ENCODE measurements at regions not wholly inside any gene's neighbourhood (a gene's known extent, or its start where the extent isn't known, plus 50 kb on each side); places are given as distances from the start of the nearest gene placed in this dataset.

DNA sequence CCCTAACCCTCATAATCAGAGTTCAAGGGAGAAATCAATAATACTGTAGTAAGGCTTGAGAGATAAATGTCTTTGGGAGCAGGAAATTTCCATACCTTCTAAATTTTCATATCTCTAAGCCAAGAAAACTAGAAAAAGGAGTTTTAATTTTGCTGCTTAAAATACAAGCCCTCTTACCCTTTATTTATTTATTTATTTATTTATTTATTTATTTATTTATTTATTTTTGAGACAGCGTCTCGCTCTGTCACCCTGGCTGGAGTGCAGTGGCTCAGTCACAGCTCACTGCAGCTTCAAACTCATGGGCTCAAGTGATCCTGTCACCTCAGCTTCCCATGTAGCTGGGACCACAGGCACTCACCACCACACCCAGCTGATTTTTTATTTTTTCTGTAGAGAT lies 69.0 kb upstream of the GNAO1 start (continued):
- TF ChIP-seq, protein P1, sequence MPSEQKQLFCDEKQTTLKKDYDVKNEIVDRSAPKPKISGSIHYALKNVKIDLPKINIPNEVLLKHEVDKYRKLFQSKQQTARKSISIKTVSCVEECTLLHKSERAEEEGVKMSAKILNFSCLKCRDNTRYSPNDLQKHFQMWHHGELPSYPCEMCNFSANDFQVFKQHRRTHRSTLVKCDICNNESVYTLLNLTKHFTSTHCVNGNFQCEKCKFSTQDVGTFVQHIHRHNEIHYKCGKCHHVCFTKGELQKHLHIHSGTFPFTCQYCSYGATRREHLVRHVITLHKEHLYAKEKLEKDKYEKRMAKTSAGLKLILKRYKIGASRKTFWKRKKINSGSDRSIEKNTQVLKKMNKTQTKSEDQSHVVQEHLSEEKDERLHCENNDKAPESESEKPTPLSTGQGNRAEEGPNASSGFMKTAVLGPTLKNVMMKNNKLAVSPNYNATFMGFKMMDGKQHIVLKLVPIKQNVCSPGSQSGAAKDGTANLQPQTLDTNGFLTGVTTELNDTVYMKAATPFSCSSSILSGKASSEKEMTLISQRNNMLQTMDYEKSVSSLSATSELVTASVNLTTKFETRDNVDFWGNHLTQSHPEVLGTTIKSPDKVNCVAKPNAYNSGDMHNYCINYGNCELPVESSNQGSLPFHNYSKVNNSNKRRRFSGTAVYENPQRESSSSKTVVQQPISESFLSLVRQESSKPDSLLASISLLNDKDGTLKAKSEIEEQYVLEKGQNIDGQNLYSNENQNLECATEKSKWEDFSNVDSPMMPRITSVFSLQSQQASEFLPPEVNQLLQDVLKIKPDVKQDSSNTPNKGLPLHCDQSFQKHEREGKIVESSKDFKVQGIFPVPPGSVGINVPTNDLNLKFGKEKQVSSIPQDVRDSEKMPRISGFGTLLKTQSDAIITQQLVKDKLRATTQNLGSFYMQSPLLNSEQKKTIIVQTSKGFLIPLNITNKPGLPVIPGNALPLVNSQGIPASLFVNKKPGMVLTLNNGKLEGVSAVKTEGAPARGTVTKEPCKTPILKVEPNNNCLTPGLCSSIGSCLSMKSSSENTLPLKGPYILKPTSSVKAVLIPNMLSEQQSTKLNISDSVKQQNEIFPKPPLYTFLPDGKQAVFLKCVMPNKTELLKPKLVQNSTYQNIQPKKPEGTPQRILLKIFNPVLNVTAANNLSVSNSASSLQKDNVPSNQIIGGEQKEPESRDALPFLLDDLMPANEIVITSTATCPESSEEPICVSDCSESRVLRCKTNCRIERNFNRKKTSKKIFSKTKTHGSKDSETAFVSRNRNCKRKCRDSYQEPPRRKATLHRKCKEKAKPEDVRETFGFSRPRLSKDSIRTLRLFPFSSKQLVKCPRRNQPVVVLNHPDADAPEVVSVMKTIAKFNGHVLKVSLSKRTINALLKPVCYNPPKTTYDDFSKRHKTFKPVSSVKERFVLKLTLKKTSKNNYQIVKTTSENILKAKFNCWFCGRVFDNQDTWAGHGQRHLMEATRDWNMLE (tag by site-specific recombination; conservative IDR thresholded peaks at IDR 0.05; ENCODE audit: low read depth): peak; percentile 85
- peak; percentile 80; the same call in 1 of the 2 replicates for TF ChIP-seq ZNF140 (tag by site-specific recombination; IDR thresholded peaks at IDR 0.05)
- no peak for TF ChIP-seq ZNF791 (tag by site-specific recombination; IDR thresholded peaks at IDR 0.05)
- peak; percentile 69; the same call in 1 of the 2 replicates for TF ChIP-seq ZNF266 (tag by site-specific recombination; IDR thresholded peaks at IDR 0.05; ENCODE audit: low read depth)
- peak; percentile 61; the same call in 1 of the 2 replicates for TF ChIP-seq ZBTB21 (tag by site-specific recombination; IDR thresholded peaks at IDR 0.05)
- no peak for TF ChIP-seq SALL2 (tag by site-specific recombination; IDR thresholded peaks at IDR 0.05; ENCODE audit: borderline replicate concordance)
- TF ChIP-seq ZNF654 (tag by site-specific recombination; IDR thresholded peaks at IDR 0.05; ENCODE audit: low read depth): peak; percentile 15; the same call in 1 of the 2 replicates

DNA sequence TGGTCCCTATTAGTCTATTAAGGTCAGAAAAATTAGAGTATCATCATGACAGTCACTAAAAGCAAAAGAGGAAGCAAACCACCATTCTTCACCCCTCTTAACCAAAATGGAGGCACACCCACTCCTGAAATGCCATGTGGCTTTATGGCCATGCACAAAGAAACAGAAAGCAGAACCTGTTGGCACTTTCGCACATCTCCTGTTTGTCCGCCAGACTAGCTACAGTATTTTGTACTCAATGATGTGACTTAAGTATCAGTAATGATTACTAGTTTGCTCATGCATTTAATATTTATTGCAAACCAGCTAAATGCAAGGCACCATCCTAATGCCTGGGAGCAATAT lies 70.2 kb upstream of the GNAO1 start:
- CTCF ChIA-PET: no interaction called here
- Histone ChIP-seq H3K4me3 (ENCODE audit: low read depth, low read length) (no peak overlapping the region), H3K36me3 (ENCODE audit: control insufficient read depth in 2 of 2, insufficient read depth in 1 of 2, low read length in 2 of 2) (no peaks in the 10 kb centered on the region), H3K9me3 (ENCODE audit: control insufficient read depth, insufficient read depth, low read depth, low read length) (no peaks in the 10 kb centered on the region), H3K27ac (ENCODE audit: extremely low read depth, low read depth, low read length) (no peak overlapping the region), H3K4me1 (ENCODE audit: control insufficient read depth, insufficient read depth, low read length) (no peaks in the 10 kb centered on the region)
- TF ChIP-seq, protein P2, sequence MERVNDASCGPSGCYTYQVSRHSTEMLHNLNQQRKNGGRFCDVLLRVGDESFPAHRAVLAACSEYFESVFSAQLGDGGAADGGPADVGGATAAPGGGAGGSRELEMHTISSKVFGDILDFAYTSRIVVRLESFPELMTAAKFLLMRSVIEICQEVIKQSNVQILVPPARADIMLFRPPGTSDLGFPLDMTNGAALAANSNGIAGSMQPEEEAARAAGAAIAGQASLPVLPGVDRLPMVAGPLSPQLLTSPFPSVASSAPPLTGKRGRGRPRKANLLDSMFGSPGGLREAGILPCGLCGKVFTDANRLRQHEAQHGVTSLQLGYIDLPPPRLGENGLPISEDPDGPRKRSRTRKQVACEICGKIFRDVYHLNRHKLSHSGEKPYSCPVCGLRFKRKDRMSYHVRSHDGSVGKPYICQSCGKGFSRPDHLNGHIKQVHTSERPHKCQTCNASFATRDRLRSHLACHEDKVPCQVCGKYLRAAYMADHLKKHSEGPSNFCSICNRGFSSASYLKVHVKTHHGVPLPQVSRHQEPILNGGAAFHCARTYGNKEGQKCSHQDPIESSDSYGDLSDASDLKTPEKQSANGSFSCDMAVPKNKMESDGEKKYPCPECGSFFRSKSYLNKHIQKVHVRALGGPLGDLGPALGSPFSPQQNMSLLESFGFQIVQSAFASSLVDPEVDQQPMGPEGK (tag by site-specific recombination; IDR thresholded peaks at IDR 0.05): no peak
- TF ChIP-seq, protein P3, sequence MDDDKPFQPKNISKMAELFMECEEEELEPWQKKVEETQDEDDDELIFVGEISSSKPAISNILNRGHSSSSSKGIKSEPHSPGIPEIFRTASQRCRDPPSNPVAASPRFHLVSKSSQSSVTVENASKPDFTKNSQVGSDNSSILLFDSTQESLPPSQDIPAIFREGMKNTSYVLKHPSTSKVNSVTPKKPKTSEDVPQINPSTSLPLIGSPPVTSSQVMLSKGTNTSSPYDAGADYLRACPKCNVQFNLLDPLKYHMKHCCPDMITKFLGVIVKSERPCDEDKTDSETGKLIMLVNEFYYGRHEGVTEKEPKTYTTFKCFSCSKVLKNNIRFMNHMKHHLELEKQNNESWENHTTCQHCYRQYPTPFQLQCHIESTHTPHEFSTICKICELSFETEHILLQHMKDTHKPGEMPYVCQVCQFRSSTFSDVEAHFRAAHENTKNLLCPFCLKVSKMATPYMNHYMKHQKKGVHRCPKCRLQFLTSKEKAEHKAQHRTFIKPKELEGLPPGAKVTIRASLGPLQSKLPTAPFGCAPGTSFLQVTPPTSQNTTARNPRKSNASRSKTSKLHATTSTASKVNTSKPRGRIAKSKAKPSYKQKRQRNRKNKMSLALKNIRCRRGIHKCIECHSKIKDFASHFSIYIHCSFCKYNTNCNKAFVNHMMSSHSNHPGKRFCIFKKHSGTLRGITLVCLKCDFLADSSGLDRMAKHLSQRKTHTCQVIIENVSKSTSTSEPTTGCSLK (tag by site-specific recombination; IDR thresholded peaks at IDR 0.05): no peak
- TF ChIP-seq ZFP41 (tag by site-specific recombination; IDR thresholded peaks at IDR 0.05; ENCODE audit: borderline replicate concordance) (no peak), ZNF341 (tag by site-specific recombination; IDR thresholded peaks at IDR 0.05; ENCODE audit: low read depth) (no peak)
- POLR2A ChIA-PET: no interaction called here

DNA sequence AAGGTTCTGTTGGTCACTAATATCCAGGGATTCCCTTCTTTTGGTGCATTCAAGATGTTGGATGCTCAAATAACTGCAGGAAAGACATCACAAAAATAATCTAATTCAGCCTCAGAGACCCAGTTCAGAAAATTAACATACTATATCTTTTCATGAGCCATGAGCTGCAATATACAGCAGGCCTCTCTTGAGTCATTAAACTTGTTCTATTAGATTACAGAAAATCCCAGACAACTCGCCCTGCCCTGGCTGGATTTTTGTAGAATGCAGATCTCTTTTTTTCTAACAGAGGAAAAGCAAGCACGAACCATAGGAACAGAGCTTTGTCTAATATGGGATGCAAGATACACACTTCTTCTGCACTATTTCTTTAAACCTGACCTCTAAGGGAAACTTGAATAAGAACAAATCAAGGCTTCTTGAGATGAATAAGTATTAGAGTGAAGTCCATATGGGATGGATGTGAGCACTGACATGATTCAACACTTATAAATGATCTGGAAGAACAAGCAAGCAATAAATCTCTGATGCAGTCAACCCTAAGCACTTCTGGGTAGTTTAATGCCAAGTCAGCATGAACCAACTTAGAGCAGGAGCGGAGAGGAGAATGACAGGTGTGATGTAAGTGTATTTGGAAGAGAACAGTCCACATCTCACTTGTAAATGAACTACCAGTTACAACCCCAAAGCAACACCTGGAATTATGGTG lies 70.7 kb upstream of the GNAO1 start:
- CTCF ChIA-PET: no interaction called here
- Histone ChIP-seq H3K36me3 (ENCODE audit: control insufficient read depth in 2 of 2, insufficient read depth in 1 of 2, low read length in 2 of 2) (no peaks in the 10 kb centered on the region), H3K9me3 (ENCODE audit: control insufficient read depth, insufficient read depth, low read depth, low read length) (no peaks in the 10 kb centered on the region), H3K4me1 (ENCODE audit: control insufficient read depth, insufficient read depth, low read length) (no peaks in the 10 kb centered on the region), H3K4me3 (ENCODE audit: low read depth, low read length) (no peak overlapping the region), H3K27ac (ENCODE audit: extremely low read depth, low read depth, low read length) (no peak overlapping the region)
- TF ChIP-seq ZNF133 (tag by site-specific recombination; IDR thresholded peaks at IDR 0.05): no peak
- no peak for TF ChIP-seq ZNF677 (tag by site-specific recombination; IDR thresholded peaks at IDR 0.05)
- no peak for TF ChIP-seq ZNF211 (tag by site-specific recombination; IDR thresholded peaks at IDR 0.05; ENCODE audit: low read depth)
- TF ChIP-seq ZNF23 (tag by site-specific recombination; IDR thresholded peaks at IDR 0.05; ENCODE audit: borderline replicate concordance): no peak
- TF ChIP-seq ZNF366 (tag by site-specific recombination; conservative IDR thresholded peaks at IDR 0.05): no peak
- TF ChIP-seq SETDB1 (IDR thresholded peaks at IDR 0.05; ENCODE audit: insufficient read length, low read length): no peak
- no peak for TF ChIP-seq GFI1B (tag by site-specific recombination; IDR thresholded peaks at IDR 0.05)
- POLR2A ChIA-PET: no interaction called here
